SK-N-SH treated with all-trans-retinoic acid at 6 μM for 48 hours (cell line): ENCODE measurements at regions not wholly inside any gene's neighbourhood (a gene's known extent, or its start where the extent isn't known, plus 50 kb on each side); places are given as distances from the start of the nearest gene placed in this dataset.

Source experiments
- ARNTL ChIP-seq: fragments of 450-650 bp; formaldehyde crosslinking; IDR thresholded peaks from 2 replicates; pipeline ENCODE4 v1.5.0; 2020; ENCODE audit warnings: low read depth, mild to moderate bottlenecking, moderate library complexity, borderline replicate concordance
- BACH2 ChIP-seq: fragments of 250-450 bp; sonication (Bioruptor Pico); IDR thresholded peaks from 2 replicates; pipeline ENCODE4 v1.9.0; 2021; ENCODE audit warnings: mild to moderate bottlenecking, borderline replicate concordance
- ESRRG ChIP-seq: fragments of 250-450 bp; sonication (Bioruptor Pico); IDR thresholded peaks from 2 replicates; pipeline ENCODE4 v1.6.1; 2021; ENCODE audit warnings: mild to moderate bottlenecking
- GLIS3 ChIP-seq: fragments of 250-450 bp; sonication (Bioruptor Pico); IDR thresholded peaks from 2 replicates; pipeline ENCODE4 v1.5.0; 2020; ENCODE audit warnings: mild to moderate bottlenecking, moderate library complexity
- PATZ1 ChIP-seq: fragments of 250-450 bp; sonication (Bioruptor Pico); IDR thresholded peaks from 2 replicates; pipeline ENCODE4 v1.8.0; 2020; ENCODE audit warnings: mild to moderate bottlenecking, moderate library complexity, borderline replicate concordance
- PPARA ChIP-seq: fragments of 250-450 bp; sonication (Bioruptor Pico); IDR thresholded peaks from 2 replicates; pipeline ENCODE4 v1.5.0; 2020; ENCODE audit warnings: mild to moderate bottlenecking, borderline replicate concordance
- RARB ChIP-seq: fragments of 250-450 bp; sonication (Bioruptor Pico); IDR thresholded peaks from 2 replicates; pipeline ENCODE4 v1.8.0; 2021; ENCODE audit warnings: mild to moderate bottlenecking, moderate library complexity
- TCF4 ChIP-seq: fragments of 250-450 bp; sonication (Bioruptor Pico); IDR thresholded peaks from 2 replicates; pipeline ENCODE4 v1.8.0; 2021; ENCODE audit warnings: mild to moderate bottlenecking, moderate library complexity, borderline replicate concordance
- TOX ChIP-seq: fragments of 250-450 bp; sonication (Bioruptor Pico); IDR thresholded peaks from 2 replicates; pipeline ENCODE4 v1.8.0; 2021; ENCODE audit warnings: mild to moderate bottlenecking, moderate library complexity, borderline replicate concordance
- ZC3H10 ChIP-seq: fragments of 250-450 bp; sonication (Bioruptor Pico); IDR thresholded peaks from 2 replicates; pipeline ENCODE4 v1.5.1; 2021; ENCODE audit warnings: mild to moderate bottlenecking, moderate library complexity
- ZFP3 ChIP-seq: fragments of 250-450 bp; sonication (Bioruptor Pico); IDR thresholded peaks from 2 replicates; pipeline ENCODE4 v1.5.0; 2020; ENCODE audit warnings: mild to moderate bottlenecking, moderate library complexity
- ZFP30 ChIP-seq: fragments of 450-650 bp; formaldehyde crosslinking; IDR thresholded peaks from 2 replicates; pipeline ENCODE4 v1.5.0; 2022; ENCODE audit warnings: mild to moderate bottlenecking, moderate library complexity
- ZNF565 ChIP-seq: fragments of 450-650 bp; formaldehyde crosslinking; conservative IDR thresholded peaks from 2 replicates; pipeline ENCODE4 v1.5.0; 2020; ENCODE audit warnings: low read depth, mild to moderate bottlenecking, moderate library complexity
- TF ChIP-seq, protein P1 (sequence below): fragments of 250-450 bp; sonication (Bioruptor Pico); IDR thresholded peaks from 2 replicates; pipeline ENCODE4 v1.8.0; 2021; ENCODE audit warnings: low read depth, mild to moderate bottlenecking, moderate library complexity, borderline replicate concordance

GRCh38 chr2:217418090-217418489, 558.2 kb upstream of the TNP1 start:
- TF ChIP-seq TOX = no peak
- TF ChIP-seq PATZ1 (CRISPR knock-in tag) = no peak
- TF ChIP-seq ESRRG (CRISPR knock-in tag) = no peak
- TF ChIP-seq BACH2 (CRISPR knock-in tag) = no peak
- TF ChIP-seq ZFP3 (CRISPR knock-in tag) = no peak
- TF ChIP-seq, protein P1, sequence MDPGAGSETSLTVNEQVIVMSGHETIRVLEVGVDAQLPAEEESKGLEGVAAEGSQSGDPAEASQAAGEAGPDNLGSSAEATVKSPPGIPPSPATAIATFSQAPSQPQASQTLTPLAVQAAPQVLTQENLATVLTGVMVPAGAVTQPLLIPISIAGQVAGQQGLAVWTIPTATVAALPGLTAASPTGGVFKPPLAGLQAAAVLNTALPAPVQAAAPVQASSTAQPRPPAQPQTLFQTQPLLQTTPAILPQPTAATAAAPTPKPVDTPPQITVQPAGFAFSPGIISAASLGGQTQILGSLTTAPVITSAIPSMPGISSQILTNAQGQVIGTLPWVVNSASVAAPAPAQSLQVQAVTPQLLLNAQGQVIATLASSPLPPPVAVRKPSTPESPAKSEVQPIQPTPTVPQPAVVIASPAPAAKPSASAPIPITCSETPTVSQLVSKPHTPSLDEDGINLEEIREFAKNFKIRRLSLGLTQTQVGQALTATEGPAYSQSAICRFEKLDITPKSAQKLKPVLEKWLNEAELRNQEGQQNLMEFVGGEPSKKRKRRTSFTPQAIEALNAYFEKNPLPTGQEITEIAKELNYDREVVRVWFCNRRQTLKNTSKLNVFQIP (CRISPR knock-in tag) = no peak
- no peak for TF ChIP-seq ZC3H10
- TF ChIP-seq TCF4 (CRISPR knock-in tag) = no peak
- TF ChIP-seq ARNTL = no peak
- no peak for TF ChIP-seq ZFP30
- TF ChIP-seq RARB = no peak
- no peak for TF ChIP-seq GLIS3 (CRISPR knock-in tag)
- TF ChIP-seq ZNF565 (CRISPR knock-in tag) = no peak
- no peak for TF ChIP-seq PPARA (CRISPR knock-in tag)
